COLO829 (cell line): ENCODE measurements at regions not wholly inside any gene's neighbourhood (a gene's known extent, or its start where the extent isn't known, plus 50 kb on each side); places are given as distances from the start of the nearest gene placed in this dataset.

Experiments
- DNase-seq: peaks from one replicate; pipeline ENCODE4 v3.0.0; 2012; ENCODE audit warnings: low spot score

DNA sequence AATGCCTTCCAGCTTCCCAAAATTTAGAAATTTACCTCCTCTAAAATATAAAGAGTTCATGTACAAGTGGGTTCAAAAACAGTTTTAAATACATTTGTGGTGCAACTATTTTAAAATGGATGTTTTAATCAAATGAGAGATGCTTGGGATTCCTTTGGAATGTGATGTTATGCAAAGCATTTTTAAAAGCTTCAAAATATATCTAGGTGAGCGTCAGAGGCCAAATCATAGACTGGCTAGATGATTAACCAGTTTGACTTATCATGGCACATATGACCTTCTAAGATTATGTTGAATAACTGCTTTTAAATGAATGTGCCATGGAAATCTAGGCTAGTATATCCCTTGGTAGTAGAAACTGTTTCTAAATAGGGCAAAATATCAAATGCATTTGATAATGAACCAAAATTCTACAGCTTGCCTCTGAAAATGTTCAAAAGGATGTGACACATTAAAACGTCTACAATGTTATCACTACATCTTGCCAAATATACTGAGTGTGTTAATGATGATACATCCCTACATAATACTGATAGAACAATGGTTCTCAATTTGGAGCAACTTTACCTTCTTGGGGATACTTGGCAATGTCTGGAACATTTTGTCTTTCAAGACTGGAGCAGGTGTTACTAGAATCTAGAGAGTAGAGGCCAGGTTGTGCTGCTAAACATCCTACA, 650.9 kb upstream of the ADGRL2 start:
- no peak for DNase-seq

DNA sequence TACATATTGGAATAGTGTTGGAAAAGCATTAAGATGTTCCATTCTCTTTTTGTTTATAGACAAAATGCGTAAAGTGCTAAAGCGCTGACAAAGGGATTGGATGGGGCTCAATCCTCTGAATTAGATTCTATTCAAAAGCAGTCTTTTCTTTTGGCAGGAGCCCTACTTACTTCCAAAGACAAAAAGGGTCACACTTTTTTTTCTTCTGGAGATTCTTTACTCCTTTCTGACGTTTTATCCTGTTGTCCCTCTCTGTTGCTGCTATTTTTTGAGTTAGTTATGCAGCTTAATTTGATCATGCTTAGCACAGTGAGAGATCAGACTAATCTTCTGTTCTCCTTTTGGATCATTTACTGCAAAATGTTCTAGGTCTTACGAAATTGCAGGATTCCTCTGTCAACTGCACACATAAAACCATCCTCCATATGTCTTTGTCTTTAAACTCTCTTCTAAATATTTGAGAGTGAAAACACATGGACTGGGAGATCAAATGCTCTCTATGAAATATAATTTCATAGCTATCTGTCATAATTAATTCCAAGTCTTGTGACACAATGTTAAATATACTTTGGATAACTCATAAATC, 656.4 kb upstream of the ADGRL2 start:
- no peak for DNase-seq

DNA sequence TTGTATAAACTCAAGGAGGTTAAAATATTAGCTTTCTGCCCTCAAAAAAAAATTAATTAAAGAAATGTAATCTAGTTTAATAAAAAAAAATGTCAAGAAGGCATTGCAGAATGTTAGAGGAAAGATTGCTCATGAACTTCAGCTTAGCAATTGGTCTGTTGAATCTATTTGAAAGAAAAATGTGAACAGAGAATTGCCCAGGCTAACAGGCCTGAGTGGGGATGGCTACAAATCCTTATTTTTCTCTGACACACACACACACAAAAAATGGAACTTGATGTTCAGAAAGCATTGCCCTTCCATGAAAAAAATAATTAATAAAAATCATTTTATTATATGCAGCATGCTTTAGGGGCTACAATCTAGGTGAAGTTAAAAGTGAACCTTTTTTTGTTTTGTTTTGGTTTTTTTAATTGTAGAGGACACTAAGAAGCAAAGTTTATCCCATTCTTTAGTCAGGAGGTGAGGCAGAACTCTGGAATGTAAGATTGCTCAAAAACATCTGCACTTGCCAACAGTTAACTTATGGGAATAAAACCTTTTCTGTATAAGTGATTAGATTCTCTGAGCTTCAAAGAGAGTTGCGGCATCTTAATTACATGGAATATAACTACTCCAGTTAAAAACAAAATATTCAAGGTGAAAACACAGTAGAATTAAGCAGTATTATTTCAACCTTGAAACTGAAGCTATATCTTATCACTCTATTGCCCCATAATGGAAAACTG, 658.5 kb upstream of the ADGRL2 start:
- no peak for DNase-seq

DNA sequence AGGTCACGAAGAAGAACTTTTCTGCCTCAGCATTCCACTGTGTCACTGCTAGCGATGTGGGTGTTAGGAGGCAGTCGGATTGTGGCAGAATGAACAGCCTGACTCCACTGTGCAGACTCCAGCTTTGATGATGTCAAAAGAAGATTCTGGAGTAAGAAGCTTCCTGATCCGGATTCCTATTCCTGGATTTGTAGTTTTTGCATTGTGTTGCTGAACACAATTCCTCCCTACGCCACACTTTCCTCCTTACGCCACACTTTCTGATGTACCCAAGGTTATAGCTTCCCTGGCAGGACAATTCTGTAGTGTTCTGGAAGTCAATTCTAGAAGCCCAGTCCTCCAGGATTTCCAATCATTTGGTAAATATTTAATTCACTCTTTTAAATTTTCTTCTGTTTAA, 665.2 kb upstream of the ADGRL2 start:
- DNase-seq = no peak

DNA sequence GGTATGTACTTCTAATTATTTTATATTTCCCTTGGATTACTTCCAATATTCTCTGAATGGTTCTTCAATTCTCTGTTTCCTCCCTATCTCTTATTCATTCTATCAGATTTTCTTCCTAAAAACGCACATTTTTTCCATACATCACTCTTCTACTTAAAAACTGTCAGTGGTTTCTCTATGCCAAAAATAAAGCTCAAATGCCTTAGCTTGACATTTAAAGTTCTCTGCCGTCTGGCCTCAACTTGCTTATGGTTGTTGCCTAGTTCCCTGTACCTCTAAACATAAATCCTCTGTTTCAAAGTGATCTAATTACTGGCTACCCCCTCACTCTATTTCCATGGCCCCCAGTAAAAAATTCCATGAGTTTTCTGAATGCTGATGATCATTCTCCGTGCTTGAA, 671.0 kb upstream of the ADGRL2 start:
- DNase-seq = no peak

DNA sequence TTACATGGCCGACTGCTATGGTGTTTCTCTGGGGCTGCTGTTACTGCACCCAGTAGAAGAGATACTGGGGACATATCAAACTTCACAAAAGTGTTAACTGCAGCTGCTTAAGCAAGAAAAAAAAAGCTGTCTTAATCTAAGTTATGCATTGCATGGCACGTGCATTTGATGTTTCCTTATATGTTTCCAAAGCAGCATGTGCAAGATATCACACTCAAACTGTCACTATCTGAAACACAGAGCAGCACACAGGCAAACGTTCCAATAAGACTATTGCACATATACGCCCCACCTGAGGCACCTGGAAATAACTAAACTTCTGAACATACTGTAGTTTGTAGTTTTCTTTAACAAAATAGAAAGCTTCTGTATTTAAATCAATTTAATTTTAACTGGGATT, 671.4 kb upstream of the ADGRL2 start:
- no peak for DNase-seq

DNA sequence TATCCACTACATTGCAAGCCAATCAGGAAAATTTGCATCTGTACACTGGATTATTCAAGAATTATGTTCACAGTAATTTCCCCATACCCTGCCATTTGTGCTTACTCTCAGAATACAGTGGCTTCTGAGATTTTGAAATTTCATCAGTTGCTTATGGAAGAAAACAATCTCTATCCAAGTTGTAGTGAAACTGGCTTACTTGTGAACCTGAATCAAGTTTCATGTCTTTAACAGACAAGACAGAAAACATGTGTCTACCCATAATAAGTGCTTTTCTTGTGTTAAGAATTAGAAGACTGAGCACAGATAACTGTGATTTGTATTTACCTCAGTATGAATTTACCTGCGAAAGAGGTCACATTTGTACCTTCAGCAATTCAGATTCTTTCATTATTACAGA, 672.7 kb upstream of the ADGRL2 start:
- no peak for DNase-seq

DNA sequence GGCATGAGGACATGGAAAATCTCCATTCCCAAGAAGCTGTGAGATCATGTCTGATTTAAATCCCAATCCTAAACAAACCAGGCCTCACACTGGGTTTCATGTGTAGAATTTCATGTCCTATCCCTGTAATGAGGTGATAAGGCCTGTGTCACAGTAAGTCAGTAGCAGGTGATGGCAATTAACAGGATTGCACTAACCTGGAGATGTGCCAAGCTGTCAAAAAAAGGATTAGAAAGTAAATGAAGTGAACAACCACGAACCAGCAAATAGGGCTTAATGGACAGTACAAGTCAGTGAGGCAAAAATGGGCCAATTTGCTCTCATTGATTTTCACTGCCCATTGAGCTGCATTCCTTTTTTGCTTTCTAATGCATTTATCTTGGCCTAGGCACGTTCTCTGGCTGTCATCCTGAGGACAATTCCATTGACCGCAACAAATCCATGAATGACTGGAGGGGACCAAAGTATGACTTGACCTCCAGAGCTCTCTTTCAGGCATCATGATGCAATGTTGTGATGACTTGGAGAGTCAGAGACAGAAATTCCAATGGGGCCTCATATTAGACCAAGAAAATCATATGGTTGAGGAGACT, 673.6 kb upstream of the ADGRL2 start:
- DNase-seq = no peak

DNA sequence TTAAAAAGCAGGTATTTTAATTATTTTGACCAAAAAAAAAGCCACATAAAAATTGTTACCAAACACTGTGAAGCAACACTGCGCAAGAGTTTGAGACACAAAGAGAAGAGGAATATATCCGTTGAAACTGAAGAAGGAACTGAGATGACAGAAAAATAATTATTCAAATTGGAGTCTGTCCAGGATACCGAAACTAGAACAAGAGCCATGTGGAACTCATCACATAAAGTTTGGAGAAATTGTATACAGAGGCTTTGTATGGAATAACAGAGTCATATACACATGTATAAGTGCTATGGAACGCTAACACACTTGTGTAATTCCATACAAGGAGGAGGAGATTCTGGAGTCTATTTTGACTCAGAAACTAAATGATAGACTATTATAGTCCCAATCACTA, 675.1 kb upstream of the ADGRL2 start:
- no peak for DNase-seq

DNA sequence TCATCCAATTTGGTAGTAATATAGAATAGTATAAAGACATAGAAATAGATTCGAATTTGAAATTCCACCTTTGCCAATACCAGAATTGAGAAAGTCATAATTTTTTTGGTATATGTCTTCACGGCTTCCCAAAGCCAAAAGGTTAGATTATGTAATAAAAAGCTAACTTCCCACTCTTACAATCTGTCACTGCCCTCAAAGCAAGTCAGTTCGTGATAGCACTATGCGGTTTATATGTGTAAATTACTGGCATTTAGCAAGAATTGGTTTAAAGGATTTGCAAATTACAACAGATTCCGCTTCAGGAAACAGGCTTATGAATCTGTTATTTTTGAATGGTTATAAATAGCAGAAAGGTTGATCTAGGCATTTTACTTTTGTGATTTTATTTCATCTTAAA, 679.4 kb upstream of the ADGRL2 start:
- DNase-seq = no peak

DNA sequence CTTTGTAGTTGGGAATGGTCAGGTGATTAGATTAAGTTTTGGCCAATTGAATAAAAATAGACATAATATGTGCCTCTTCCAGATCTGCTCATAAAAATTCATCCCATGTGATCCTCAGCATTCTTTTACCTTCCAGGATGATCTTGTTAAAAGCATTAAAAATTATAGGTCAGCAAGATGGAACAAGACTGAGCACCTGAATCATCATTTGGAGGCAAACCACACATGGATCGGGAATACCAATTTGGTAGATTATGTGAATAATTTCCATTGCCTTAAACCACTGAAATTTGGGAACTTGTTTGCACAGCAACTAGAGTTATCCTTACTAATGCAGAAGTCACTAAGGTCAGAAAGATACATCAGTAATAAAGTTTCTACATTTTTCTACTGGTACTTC, 681.4 kb upstream of the ADGRL2 start:
- no peak for DNase-seq

DNA sequence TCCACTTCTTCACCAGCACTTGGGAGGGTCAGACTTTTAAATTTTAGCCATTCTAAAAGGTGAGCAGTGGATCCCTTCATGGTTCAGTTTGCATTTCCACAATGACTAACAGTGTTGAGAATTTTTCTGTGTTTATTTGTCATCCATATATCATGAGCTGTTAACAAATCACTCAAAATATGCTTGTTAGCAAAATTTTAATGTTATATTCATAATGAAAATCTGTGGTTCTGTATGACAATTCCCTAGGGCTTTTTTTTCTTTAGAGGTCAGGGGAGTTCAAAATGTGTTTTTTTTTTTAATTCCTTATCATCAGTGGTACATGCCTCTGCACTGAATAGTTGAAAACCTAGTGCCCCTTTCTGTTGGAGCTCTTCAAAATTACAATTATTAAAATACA, 682.2 kb upstream of the ADGRL2 start:
- no peak for DNase-seq

DNA sequence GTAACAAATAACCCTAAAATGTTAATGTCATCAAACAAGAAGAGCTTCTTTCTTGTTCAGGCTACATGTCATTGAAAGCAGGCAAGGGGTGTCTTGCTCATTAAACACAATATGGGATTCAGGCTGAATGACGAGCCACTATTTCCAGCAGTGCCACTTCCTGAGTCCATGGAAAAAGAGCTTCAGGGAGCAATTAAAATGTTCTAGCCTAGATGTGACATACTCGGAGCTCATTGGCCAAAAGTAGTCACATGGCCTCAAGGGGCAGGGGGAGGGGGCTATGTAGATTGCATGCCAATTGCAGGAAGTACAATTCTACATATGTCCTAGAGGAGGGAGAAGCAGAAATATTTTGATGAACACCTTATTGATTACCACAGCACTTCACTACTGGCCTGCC, 685.3 kb upstream of the ADGRL2 start:
- no peak for DNase-seq

DNA sequence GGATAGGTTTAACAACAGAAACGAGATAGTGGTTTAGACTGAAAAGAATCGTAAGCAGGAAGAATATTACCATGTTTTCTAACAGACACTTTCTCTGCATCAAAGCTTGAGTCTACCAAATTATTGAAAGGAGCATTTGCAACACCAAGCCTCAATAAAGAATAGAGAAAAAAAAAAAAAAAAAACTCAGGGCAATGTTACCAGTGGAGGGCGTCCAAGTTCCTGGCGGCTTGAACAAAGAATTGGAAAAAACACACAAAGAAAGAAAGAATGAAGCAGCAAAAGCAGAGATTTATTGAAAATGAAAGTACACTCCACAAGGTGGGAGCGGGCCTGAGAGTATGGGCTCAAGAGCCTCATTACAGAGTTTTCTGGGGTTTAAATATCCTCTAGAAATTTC, 686.5 kb upstream of the ADGRL2 start:
- DNase-seq = no peak

DNA sequence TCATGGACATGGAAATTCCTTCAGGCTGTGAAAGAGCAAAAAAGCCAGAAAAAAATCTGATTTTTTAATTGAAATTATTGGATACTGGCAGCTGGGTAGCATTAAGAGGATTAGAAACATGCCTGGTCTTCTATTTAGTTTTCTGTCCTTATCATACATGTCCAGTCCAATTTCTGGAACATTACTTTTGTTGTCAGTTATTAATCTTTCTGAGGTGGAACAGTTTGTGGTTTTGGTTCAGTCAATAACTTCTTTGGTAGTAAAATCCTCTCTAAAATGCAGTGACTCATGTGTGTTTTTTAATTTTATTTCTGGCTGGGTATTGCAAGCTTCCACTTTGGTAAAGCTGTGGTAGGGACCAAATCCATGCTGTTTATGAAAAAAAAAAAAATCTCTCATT, 687.0 kb upstream of the ADGRL2 start:
- no peak for DNase-seq

DNA sequence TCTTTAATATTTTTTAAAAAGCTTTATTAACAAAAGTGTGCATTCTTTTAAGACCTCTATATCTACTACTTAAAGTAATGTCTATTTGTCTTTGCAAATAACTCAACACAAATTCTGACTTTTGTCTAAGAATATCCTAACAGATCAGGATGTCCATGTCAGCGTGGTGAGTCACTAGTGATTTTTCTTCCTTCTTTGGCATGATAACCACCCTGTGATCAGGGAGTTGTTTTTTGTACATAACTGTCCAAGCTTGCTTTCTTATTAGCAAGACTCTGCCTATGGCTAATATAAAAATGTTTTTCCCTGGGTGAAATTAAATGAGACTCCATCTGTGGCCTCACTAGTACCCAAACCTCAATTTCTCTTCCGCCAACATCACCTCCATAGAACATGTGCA, 688.9 kb upstream of the ADGRL2 start:
- DNase-seq = no peak

DNA sequence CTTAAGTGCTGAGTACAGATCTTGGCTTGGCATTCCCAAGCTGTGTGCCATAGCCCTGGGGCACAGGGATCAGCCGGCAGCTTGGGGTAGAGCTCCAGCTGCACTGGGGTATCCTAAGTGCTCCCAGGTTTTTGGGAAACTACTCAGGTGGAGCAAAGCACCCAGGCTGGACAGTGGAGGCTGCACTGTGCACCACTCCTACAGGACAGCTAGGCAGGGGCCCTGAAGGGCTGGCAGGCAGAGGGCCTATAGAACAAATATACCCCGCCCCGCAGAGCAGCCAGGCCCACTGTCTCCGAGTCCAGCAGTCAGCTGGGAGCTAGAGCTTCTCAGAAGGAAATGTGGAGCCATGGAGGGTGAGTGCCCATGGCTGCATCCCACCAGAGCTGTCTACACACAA, 691.7 kb upstream of the ADGRL2 start:
- no peak for DNase-seq

DNA sequence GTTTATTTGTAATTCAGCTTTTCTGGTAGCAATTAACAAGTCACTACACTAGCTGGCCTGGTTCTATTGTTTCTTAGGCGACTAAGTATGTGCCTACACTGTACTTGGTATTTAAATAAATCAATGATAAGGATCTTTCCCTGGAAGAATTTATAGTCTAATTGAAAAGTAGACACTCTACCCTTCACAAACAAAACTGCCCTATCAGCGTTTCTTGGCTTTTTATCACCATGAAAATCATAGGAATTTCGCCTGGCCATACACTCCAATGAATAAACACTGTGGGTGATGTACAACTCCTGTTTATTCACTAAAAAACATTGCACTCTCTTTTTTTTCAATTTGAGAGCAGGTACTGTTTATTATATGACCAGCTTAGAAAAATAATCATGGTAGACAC, 702.9 kb upstream of the ADGRL2 start:
- DNase-seq = no peak

DNA sequence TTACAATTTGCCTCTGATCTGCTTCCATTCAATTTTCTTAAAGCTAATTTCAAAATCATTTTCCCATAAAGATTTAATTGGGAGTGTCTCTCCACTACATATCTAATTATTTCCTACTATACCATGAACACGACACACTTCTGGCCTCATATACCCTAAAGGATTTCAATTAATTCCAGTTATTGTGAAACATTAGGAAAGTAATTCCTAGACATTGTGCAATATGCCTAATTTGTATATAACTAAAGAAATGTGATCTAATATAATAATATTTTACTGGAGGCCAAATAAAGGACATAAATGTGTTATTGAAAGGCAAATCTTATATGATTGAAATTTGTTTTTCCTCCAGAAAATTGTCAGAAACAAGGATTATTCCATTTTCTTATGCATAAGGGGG, 727.2 kb upstream of the ADGRL2 start:
- DNase-seq = no peak

DNA sequence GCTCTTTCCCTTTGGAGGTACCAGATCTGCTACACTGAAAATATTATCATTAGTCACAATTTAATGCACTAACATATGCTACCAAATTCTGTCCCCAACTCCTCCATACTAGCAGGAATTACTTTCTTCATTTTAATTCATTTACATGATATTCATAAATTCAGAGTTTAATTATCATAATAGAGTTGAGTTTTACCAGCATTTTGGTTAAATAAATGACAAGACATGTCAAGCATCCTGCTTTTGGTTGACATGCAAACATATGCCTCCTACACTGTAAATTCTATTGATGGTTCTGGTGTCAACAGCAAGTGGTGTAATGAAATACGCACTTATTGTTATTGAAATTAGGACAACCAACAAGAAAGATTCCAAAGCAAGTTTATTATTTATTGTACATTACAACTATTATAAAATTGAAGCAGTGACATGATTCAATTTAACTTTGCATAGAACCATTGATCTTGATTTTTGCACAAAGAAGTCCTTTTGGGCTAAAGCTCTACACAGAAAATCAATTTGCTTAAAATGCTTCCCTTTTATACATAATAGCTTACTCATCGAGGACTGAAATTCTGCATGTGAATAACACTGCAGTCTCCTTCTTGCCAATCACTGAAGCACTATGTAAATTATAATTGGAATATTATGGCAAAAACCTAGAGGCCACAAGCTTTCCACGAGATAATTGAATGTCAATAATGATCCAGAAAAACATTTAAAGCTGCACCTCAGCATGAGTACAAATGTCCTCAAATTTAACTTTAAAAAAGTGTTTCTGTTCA, 728.6 kb upstream of the ADGRL2 start:
- no peak for DNase-seq

DNA sequence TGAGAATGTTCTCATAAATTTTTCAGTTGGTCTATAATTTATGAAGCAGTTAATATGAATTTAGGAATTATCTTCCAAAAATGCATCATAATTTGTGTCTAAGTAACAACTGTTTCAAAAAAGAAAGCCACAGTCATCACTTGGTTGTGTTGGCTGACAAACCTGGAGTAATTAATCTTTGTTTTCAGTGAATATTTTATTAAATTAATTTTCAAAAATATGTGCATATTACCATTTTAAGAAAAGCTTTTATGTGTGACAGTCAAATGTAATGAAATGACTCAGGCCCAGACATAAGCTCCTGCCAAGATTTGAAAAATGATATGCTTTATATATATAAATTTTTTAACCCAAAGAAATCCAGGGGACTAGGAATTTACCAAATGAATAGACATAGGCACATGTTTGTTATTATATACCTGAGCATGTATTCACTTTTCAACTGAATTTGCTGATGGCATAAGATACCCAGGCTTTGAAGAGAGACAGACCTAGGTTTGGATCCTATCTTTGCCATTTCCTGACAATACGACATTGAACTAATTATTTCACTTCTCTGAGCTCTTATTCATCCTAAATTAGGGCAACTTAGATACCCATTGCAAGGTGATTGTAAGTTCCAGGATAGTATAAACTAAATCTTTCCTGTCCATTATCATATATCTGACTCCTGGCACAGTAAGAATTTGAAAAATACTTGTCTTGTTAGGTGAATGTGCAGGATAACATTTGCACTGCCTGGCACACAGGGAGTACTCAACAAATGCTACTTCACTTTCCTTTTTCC, 729.5 kb upstream of the ADGRL2 start:
- no peak for DNase-seq

DNA sequence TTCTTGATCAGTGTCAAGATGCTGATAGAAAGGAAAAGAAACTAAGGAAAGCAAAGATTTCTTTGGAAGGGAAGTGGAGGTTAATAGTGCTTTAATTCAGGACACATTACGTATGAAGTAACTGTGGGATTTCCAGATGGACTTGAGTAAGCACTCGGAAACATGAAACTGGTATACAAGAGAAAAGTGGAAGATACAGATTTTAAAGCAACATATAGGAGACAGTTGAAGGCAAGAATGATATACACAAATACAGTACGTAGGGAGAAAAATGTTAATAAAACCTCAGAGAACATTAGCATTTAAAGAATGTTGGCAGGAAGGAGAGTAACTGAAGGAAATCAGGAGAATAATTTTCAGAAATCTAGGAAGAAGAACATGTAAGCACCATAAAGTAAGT, 730.9 kb upstream of the ADGRL2 start:
- DNase-seq = no peak
